Activated naive CD8-positive, alpha-beta T cell treated with anti-CD3 and anti-CD28 coated beads, Interleukin-2, amount 50 U/mL, for 24 hours (primary cell): ENCODE measurements at regions not wholly inside any gene's neighbourhood (a gene's known extent, or its start where the extent isn't known, plus 50 kb on each side); places are given as distances from the start of the nearest gene placed in this dataset.
A peak's percentile ranks its signal among the peaks of the same experiment; 100 is the strongest.

Source experiments
- ATAC-seq: fragments of 150-1000 bp; cut with Tn5 transposase; one replicate; pipeline ENCODE4 v1.10.0; 2021
- DNase-seq: peaks from one replicate; pipeline ENCODE4 v3.0.0; 2021
- H3K27ac Mint-ChIP-seq: one replicate; pipeline ENCODE4 v1.8.0; 2021; ENCODE audit warnings: mild to moderate bottlenecking, mixed read lengths
- H3K27me3 Mint-ChIP-seq: one replicate; pipeline ENCODE4 v1.8.0; 2021; ENCODE audit warnings: mixed read lengths
- H3K36me3 Mint-ChIP-seq: one replicate; pipeline ENCODE4 v1.8.0; 2021; ENCODE audit warnings: low read depth, mixed read lengths
- H3K4me1 Mint-ChIP-seq: one replicate; pipeline ENCODE4 v1.8.0; 2021; ENCODE audit warnings: mixed read lengths
- H3K4me3 Mint-ChIP-seq: one replicate; pipeline ENCODE4 v1.8.0; 2021; ENCODE audit warnings: mild to moderate bottlenecking, moderate library complexity, mixed read lengths
- H3K9me3 Mint-ChIP-seq: one replicate; pipeline ENCODE4 v1.8.0; 2021; ENCODE audit warnings: mixed read lengths

DNA sequence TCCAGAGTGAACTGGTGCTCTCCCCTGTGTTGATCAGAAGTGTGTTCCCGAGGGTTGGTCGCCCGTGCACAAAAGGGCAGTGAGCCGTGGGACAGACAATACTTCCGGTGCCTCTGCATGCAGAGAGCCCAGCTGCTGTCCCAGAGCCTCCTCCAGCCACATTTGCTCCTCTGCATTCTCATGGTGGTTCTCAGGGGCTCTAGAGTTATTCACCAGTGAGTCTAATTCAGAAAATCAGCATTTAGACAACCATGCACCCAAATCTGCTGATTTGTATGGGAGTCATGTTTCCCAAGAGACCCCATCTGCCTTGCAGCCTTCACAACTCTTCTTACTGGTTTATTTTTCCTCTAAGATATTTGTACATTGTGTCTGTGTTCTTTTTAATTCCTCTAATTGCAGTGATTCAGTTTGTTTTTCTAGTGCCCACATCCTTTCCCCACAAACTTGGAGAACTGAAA is 107.0 kb upstream of the SPRED1 start:
- DNase-seq = no peak
- no peak overlapping the region for H3K4me3 Mint-ChIP-seq

GRCh38 chr15:38147246-38147645 is 105.4 kb upstream of the SPRED1 start:
- Mint-ChIP-seq H3K4me3 (no peak overlapping the region), H3K27ac (no peak overlapping the region), H3K36me3 (no peaks in the 10 kb centered on the region), H3K9me3 (peaks cover 28% of the 10 kb centered on the region), H3K4me1 (peaks cover 4% of the 10 kb centered on the region), H3K27me3 (peaks cover 2% of the 10 kb centered on the region)
- no peak for ATAC-seq
- DNase-seq = no peak

More for the DNA sequence above, 107.0 kb upstream of the SPRED1 start:
- Mint-ChIP-seq H3K27ac (no peak overlapping the region), H3K27me3 (peaks cover 2% of the 10 kb centered on the region), H3K4me1 (peaks cover 4% of the 10 kb centered on the region), H3K36me3 (no peaks in the 10 kb centered on the region), H3K9me3 (peaks cover 19% of the 10 kb centered on the region)
- ATAC-seq = no peak

DNA sequence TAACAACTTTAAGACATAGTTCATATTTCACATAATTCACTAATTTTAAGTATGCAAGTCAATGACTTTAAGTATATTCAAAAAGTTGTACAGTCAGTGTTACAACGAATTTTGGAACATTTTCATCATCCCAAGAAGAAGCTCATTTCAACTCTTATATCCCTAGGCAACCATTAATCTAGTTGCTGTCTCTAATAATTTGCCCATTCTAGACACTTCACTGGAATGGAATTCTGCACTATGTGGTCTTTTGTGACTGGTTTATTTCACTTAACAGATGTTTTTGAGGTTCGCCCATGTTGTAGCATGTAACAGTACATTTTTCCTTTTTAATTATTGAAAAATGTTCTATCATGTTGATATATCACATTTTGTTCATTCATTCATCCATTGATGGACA is 104.2 kb upstream of the SPRED1 start:
- no peak for DNase-seq
- no peak for ATAC-seq
- peaks cover 9% of the 10 kb centered on the region for H3K27me3 Mint-ChIP-seq
- H3K4me3 Mint-ChIP-seq = no peak overlapping the region
- no peaks in the 10 kb centered on the region for H3K36me3 Mint-ChIP-seq
- H3K27ac Mint-ChIP-seq = no peak overlapping the region
- peaks cover 32% of the 10 kb centered on the region for H3K9me3 Mint-ChIP-seq
- H3K4me1 Mint-ChIP-seq = peaks cover 4% of the 10 kb centered on the region

- no peak for ATAC-seq
- H3K4me3 Mint-ChIP-seq = no peak overlapping the region
- peaks cover 9% of the 10 kb centered on the region for H3K27me3 Mint-ChIP-seq
- no peak for DNase-seq
- peaks cover 32% of the 10 kb centered on the region for H3K9me3 Mint-ChIP-seq
- no peak overlapping the region for H3K27ac Mint-ChIP-seq
- H3K36me3 Mint-ChIP-seq = no peaks in the 10 kb centered on the region
- peaks cover 4% of the 10 kb centered on the region for H3K4me1 Mint-ChIP-seq
These were observed 103.3 kb upstream of the SPRED1 start for GRCh38 chr15:38149315-38149714.

GRCh38 chr15:38150148-38150547 is 102.5 kb upstream of the SPRED1 start:
- DNase-seq (no peak), ATAC-seq (no peak)
- Mint-ChIP-seq H3K27me3 (peaks cover 9% of the 10 kb centered on the region), H3K4me3 (no peak overlapping the region), H3K4me1 (peaks cover 4% of the 10 kb centered on the region), H3K9me3 (peaks cover 32% of the 10 kb centered on the region), H3K27ac (no peak overlapping the region), H3K36me3 (no peaks in the 10 kb centered on the region)

GRCh38 chr15:38150794-38151193 is 101.8 kb upstream of the SPRED1 start:
- no peak for ATAC-seq
- peaks cover 4% of the 10 kb centered on the region for H3K4me1 Mint-ChIP-seq

GRCh38 chr15:38153781-38154180 is 98.9 kb upstream of the SPRED1 start:
- ATAC-seq = no peak
- Mint-ChIP-seq H3K4me1 (peaks cover 4% of the 10 kb centered on the region), H3K27me3 (peaks cover 16% of the 10 kb centered on the region)

More at GRCh38 chr15:38150794-38151193, 101.8 kb upstream of the SPRED1 start:
- Mint-ChIP-seq H3K36me3 (no peaks in the 10 kb centered on the region), H3K27me3 (peaks cover 12% of the 10 kb centered on the region), H3K4me3 (no peak overlapping the region), H3K27ac (no peak overlapping the region), H3K9me3 (peaks cover 36% of the 10 kb centered on the region)
- DNase-seq = no peak

DNA sequence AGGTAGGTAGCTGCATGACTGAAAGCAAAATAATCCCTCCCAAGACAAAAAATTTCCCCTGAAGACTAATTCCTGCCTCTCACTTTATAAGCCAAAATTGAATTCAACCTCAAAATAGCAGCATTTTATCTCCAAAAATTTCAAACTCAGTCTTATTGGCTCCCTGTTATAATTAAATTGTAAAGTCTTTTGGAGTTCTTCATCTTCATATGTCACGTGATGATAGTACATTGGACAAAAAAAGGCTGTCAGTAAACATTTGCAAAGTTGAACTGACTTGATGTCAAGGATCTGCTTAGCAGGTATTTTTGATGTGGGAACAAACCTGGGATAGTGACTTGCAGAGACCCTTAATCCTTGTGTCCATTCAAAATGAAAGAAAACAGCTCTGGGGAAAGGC is 98.4 kb upstream of the SPRED1 start:
- Mint-ChIP-seq H3K27ac (no peak overlapping the region), H3K4me3 (no peak overlapping the region), H3K4me1 (peaks cover 3% of the 10 kb centered on the region), H3K27me3 (peaks cover 19% of the 10 kb centered on the region), H3K9me3 (peaks cover 35% of the 10 kb centered on the region), H3K36me3 (no peaks in the 10 kb centered on the region)
- DNase-seq = no peak
- no peak for ATAC-seq

More at GRCh38 chr15:38153781-38154180, 98.9 kb upstream of the SPRED1 start:
- Mint-ChIP-seq H3K9me3 (peaks cover 37% of the 10 kb centered on the region), H3K4me3 (no peak overlapping the region), H3K27ac (no peak overlapping the region), H3K36me3 (no peaks in the 10 kb centered on the region)
- DNase-seq = no peak

DNA sequence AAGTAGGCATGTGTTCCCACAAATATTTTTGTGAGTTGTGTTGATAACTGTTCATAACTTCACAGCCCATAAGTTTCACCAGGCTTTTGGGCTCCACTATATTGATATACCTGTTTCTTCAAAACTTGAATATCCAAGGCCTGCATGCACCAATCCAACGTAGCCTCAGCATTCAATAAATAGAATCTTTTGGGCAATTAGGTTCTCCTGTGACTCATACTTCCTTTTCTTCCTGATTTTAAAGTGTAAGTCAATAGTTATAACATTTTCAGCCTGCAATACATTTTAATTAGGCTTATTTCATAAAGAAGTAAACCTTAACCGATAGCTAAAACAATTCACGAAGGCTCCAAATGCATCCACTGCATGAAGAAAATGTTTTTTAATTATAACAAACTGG is 97.8 kb upstream of the SPRED1 start:
- DNase-seq (no peak), ATAC-seq (no peak)
- Mint-ChIP-seq H3K4me3 (no peak overlapping the region), H3K27ac (no peak overlapping the region), H3K9me3 (peaks cover 29% of the 10 kb centered on the region), H3K4me1 (no peaks in the 10 kb centered on the region), H3K27me3 (peaks cover 23% of the 10 kb centered on the region), H3K36me3 (no peaks in the 10 kb centered on the region)

DNA sequence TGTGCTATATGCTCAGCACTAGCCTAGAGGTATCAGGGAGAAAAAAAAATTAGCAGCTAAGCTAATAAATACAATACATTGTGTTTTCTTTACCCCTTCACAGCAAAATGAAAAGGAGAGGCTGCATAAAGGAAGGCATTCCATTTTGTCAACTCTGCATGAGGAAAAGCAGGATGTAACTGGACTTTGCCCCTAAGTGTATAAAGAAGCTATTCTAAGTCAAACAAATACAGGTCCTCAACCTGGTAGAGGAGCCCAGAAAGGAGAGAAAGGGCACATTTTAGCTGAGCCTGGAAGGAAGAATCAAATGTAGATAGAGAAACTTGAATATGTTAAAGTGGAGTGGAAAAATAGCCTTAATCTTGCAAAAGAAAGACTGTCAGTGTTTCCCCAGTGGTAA is 89.0 kb upstream of the SPRED1 start:
- H3K9me3 Mint-ChIP-seq = no peaks in the 10 kb centered on the region
- no peak overlapping the region for H3K4me3 Mint-ChIP-seq
- no peak for ATAC-seq
- DNase-seq = no peak
- H3K27me3 Mint-ChIP-seq = peaks cover 26% of the 10 kb centered on the region
- H3K27ac Mint-ChIP-seq = no peak overlapping the region
- no peaks in the 10 kb centered on the region for H3K36me3 Mint-ChIP-seq
- H3K4me1 Mint-ChIP-seq = no peaks in the 10 kb centered on the region

GRCh38 chr15:38164061-38164460 is 88.6 kb upstream of the SPRED1 start:
- H3K9me3 Mint-ChIP-seq = no peaks in the 10 kb centered on the region
- peaks cover 22% of the 10 kb centered on the region for H3K27me3 Mint-ChIP-seq
- H3K27ac Mint-ChIP-seq = no peak overlapping the region
- no peaks in the 10 kb centered on the region for H3K4me1 Mint-ChIP-seq
- ATAC-seq (no peak), DNase-seq (no peak)
- no peaks in the 10 kb centered on the region for H3K36me3 Mint-ChIP-seq
- H3K4me3 Mint-ChIP-seq = no peak overlapping the region

- DNase-seq (no peak), ATAC-seq (no peak)
- Mint-ChIP-seq H3K27ac (no peak overlapping the region), H3K36me3 (no peaks in the 10 kb centered on the region), H3K9me3 (no peaks in the 10 kb centered on the region), H3K4me1 (no peaks in the 10 kb centered on the region), H3K4me3 (no peak overlapping the region), H3K27me3 (peaks cover 21% of the 10 kb centered on the region)
These were observed 88.1 kb upstream of the SPRED1 start for GRCh38 chr15:38164507-38164906.

GRCh38 chr15:38168467-38169070 is 84.1 kb upstream of the SPRED1 start:
- ATAC-seq (no peak), DNase-seq (no peak)
- Mint-ChIP-seq H3K36me3 (no peaks in the 10 kb centered on the region), H3K4me3 (no peak overlapping the region), H3K27me3 (peaks cover 18% of the 10 kb centered on the region), H3K27ac (no peak overlapping the region), H3K4me1 (no peaks in the 10 kb centered on the region), H3K9me3 (no peaks in the 10 kb centered on the region)

- Mint-ChIP-seq H3K27ac (no peak overlapping the region), H3K4me3 (no peak overlapping the region), H3K36me3 (no peaks in the 10 kb centered on the region), H3K27me3 (peaks cover 19% of the 10 kb centered on the region), H3K9me3 (no peaks in the 10 kb centered on the region), H3K4me1 (no peaks in the 10 kb centered on the region)
- DNase-seq (no peak), ATAC-seq (no peak)
These were observed 80.7 kb upstream of the SPRED1 start for GRCh38 chr15:38171973-38172372.

DNA sequence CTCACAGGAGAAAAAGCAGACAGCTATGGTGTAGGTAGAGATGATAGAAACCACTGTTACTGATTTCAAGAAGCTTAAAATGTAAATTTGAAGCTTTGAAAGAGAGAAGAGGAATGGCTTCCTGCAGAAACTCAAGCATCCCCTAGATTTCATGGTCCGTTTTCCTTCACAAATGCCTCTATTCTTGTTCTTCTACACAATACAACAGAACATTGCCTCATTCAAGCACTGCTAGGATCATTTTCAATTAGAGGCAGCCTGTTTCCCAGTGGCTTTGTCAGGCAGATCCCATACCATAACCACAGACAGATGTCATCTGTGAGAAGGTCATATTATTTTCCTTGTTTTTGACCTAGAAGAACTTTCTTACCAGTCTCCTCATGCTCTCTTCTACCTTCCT is 77.9 kb upstream of the SPRED1 start:
- Mint-ChIP-seq H3K9me3 (no peaks in the 10 kb centered on the region), H3K4me1 (no peaks in the 10 kb centered on the region), H3K4me3 (no peak overlapping the region), H3K36me3 (no peaks in the 10 kb centered on the region), H3K27ac (no peak overlapping the region), H3K27me3 (peaks cover 26% of the 10 kb centered on the region)
- no peak for DNase-seq
- no peak for ATAC-seq

GRCh38 chr15:38176155-38176554 is 76.5 kb upstream of the SPRED1 start:
- no peaks in the 10 kb centered on the region for H3K9me3 Mint-ChIP-seq
- H3K4me1 Mint-ChIP-seq = no peaks in the 10 kb centered on the region
- ATAC-seq (peak; percentile 24), DNase-seq (no peak)
- H3K4me3 Mint-ChIP-seq = no peak overlapping the region
- H3K36me3 Mint-ChIP-seq = no peaks in the 10 kb centered on the region
- no peak overlapping the region for H3K27ac Mint-ChIP-seq
- H3K27me3 Mint-ChIP-seq = peaks cover 26% of the 10 kb centered on the region
